GM12801 (cell line): ENCODE measurements at regions not wholly inside any gene's neighbourhood (a gene's known extent, or its start where the extent isn't known, plus 50 kb on each side); places are given as distances from the start of the nearest gene placed in this dataset.

Experiments
- CTCF ChIP-seq: IDR thresholded peaks from one replicate; pipeline ENCODE4 v1.5.1; 2011; ENCODE audit warnings: control low read depth; ENCODE audit not compliant: insufficient read length; ENCODE audit errors: extremely low read depth

- TF ChIP-seq CTCF = no peak
Measured at GRCh38 chr3:170680593-170680992, 94.7 kb upstream of the SLC7A14 start.

- TF ChIP-seq CTCF = no peak
Measured at GRCh38 chr3:170679190-170679589, 93.3 kb upstream of the SLC7A14 start.

- TF ChIP-seq CTCF = no peak
Measured at GRCh38 chr3:170670504-170670903, 84.6 kb upstream of the SLC7A14 start.

GRCh38 chr3:170660139-170660538 is 74.3 kb upstream of the SLC7A14 start:
- no peak for TF ChIP-seq CTCF

- TF ChIP-seq CTCF = no peak
Measured at GRCh38 chr3:170657312-170657711, 71.4 kb upstream of the SLC7A14 start.

- TF ChIP-seq CTCF = no peak
Measured at GRCh38 chr3:170656284-170656683, 70.4 kb upstream of the SLC7A14 start.

- no peak for TF ChIP-seq CTCF
Measured at GRCh38 chr3:170653801-170654200, 67.9 kb upstream of the SLC7A14 start.
